GM18517 (cell line): ENCODE measurements at regions not wholly inside any gene's neighbourhood (a gene's known extent, or its start where the extent isn't known, plus 50 kb on each side); places are given as distances from the start of the nearest gene placed in this dataset.

Experiments used
- ATAC-seq: cut with Tn5 transposase; IDR thresholded peaks from one replicate; pipeline ENCODE4 v1.9.1; 2021; ENCODE audit warnings: mild to moderate bottlenecking, moderate library complexity; ENCODE audit not compliant: unreplicated experiment

GRCh38 chr12:4223273-4223845, 50.2 kb upstream of the CCND2 start:
- no peak for ATAC-seq

GRCh38 chr12:4221258-4221620, 52.3 kb upstream of the CCND2 start:
- ATAC-seq, result no peak

- ATAC-seq, result no peak
Measured at GRCh38 chr12:4220536-4221257, 52.9 kb upstream of the CCND2 start.

- no peak for ATAC-seq
Measured at GRCh38 chr12:4217091-4217490, 56.5 kb upstream of the CCND2 start.

- ATAC-seq, result peak; percentile 15
Measured at GRCh38 chr12:4216187-4216927, 57.2 kb upstream of the CCND2 start.

- peak; percentile 68 for ATAC-seq
Measured at GRCh38 chr12:4215229-4216186, 58.1 kb upstream of the CCND2 start.

- ATAC-seq, result no peak
Measured at GRCh38 chr12:4214877-4215228, 58.7 kb upstream of the CCND2 start.

GRCh38 chr12:4213471-4213870, 60.1 kb upstream of the CCND2 start:
- ATAC-seq, result no peak

- no peak for ATAC-seq
Measured at GRCh38 chr12:4212845-4213244, 60.7 kb upstream of the CCND2 start.

GRCh38 chr12:4211372-4211771, 62.2 kb upstream of the CCND2 start:
- ATAC-seq, result no peak

- ATAC-seq, result no peak
Measured at GRCh38 chr12:4210183-4210582, 63.4 kb upstream of the CCND2 start.

- no peak for ATAC-seq
Measured at GRCh38 chr12:4206470-4206869, 67.1 kb upstream of the CCND2 start.

- ATAC-seq, result no peak
Measured at GRCh38 chr12:4203772-4204376, 69.7 kb upstream of the CCND2 start.

GRCh38 chr12:4202918-4203317, 70.6 kb upstream of the CCND2 start:
- ATAC-seq, result no peak

- ATAC-seq, result no peak
Measured at GRCh38 chr12:4202487-4202886, 71.1 kb upstream of the CCND2 start.

GRCh38 chr12:4201333-4202100, 72.0 kb upstream of the CCND2 start:
- no peak for ATAC-seq

GRCh38 chr12:4197922-4198763, 75.4 kb upstream of the CCND2 start:
- no peak for ATAC-seq

GRCh38 chr12:4196805-4197420, 76.6 kb upstream of the CCND2 start:
- ATAC-seq, result no peak

- no peak for ATAC-seq
Measured at GRCh38 chr12:4194668-4195067, 78.9 kb upstream of the CCND2 start.
